ENCODE measurements at regions not wholly inside any gene's neighbourhood (a gene's known extent, or its start where the extent isn't known, plus 50 kb on each side); places are given as distances from the start of the nearest gene placed in this dataset.

- no peak for ATAC-seq
- Histone ChIP-seq H3K27ac (no peak overlapping the region), H3K27me3 (no peaks in the 10 kb centered on the region), H3K36me3 (no peaks in the 10 kb centered on the region), H3K4me1 (no peaks in the 10 kb centered on the region), H3K9me3 (no peaks in the 10 kb centered on the region), H3K4me3 (no peak overlapping the region)
- no peak for DNase-seq
- TF ChIP-seq, protein P1, sequence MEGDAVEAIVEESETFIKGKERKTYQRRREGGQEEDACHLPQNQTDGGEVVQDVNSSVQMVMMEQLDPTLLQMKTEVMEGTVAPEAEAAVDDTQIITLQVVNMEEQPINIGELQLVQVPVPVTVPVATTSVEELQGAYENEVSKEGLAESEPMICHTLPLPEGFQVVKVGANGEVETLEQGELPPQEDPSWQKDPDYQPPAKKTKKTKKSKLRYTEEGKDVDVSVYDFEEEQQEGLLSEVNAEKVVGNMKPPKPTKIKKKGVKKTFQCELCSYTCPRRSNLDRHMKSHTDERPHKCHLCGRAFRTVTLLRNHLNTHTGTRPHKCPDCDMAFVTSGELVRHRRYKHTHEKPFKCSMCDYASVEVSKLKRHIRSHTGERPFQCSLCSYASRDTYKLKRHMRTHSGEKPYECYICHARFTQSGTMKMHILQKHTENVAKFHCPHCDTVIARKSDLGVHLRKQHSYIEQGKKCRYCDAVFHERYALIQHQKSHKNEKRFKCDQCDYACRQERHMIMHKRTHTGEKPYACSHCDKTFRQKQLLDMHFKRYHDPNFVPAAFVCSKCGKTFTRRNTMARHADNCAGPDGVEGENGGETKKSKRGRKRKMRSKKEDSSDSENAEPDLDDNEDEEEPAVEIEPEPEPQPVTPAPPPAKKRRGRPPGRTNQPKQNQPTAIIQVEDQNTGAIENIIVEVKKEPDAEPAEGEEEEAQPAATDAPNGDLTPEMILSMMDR (IDR thresholded peaks at IDR 0.05) = no peak
- intact Hi-C loops (cut with DNase I) = no loop called here
Observed at GRCh38 chr10:111373696-111374095, 296.9 kb downstream of the ADRA2A start.

GRCh38 chr10:111379534-111380187 is 302.8 kb downstream of the ADRA2A start:
- intact Hi-C loops (cut with DNase I) = no loop called here
- Histone ChIP-seq H3K4me1 (no peaks in the 10 kb centered on the region), H3K9me3 (no peaks in the 10 kb centered on the region), H3K4me3 (no peak overlapping the region), H3K27ac (no peak overlapping the region), H3K36me3 (no peaks in the 10 kb centered on the region), H3K27me3 (no peaks in the 10 kb centered on the region)
- TF ChIP-seq, protein P1 (IDR thresholded peaks at IDR 0.05) = no peak
- ATAC-seq (no peak), DNase-seq (no peak)

DNA sequence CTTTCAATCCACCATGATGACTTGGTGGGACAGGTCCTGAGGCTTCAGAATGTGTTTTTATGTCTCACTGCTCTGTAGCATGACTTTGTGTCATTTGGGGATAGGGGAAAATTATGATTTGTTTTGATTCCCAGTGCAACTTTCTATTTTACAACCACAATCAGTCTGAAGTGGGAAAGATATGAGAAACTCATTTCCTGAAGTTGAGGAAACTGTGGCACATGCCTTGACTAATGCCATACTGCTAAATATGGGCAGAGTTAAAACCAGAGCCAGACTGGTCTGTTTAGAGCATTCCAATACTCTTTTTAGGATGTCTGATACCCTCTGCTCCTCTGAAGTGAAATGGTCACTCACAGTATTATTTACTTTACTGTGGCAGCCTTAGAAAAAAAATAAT is 307.7 kb downstream of the ADRA2A start:
- DNase-seq (no peak), ATAC-seq (no peak)
- Histone ChIP-seq H3K27me3 (no peaks in the 10 kb centered on the region), H3K27ac (no peak overlapping the region), H3K4me3 (no peak overlapping the region), H3K9me3 (no peaks in the 10 kb centered on the region), H3K4me1 (no peaks in the 10 kb centered on the region), H3K36me3 (no peaks in the 10 kb centered on the region)
- TF ChIP-seq, protein P1 (IDR thresholded peaks at IDR 0.05) = no peak
- intact Hi-C loops (cut with DNase I) = no loop called here

GRCh38 chr10:111390813-111391563 is 314.2 kb downstream of the ADRA2A start:
- intact Hi-C loops (cut with DNase I) = no loop called here
- H3K4me1 ChIP-seq = no peaks in the 10 kb centered on the region
- ATAC-seq = no peak
- TF ChIP-seq, protein P1 (IDR thresholded peaks at IDR 0.05) = no peak
- no peak overlapping the region for H3K4me3 ChIP-seq
- DNase-seq = no peak
- H3K36me3 ChIP-seq = no peaks in the 10 kb centered on the region
- no peaks in the 10 kb centered on the region for H3K9me3 ChIP-seq
- H3K27ac ChIP-seq = no peak overlapping the region
- H3K27me3 ChIP-seq = no peaks in the 10 kb centered on the region

GRCh38 chr10:111392159-111392558 is 315.3 kb downstream of the ADRA2A start:
- intact Hi-C loops (cut with DNase I) = no loop called here
- ATAC-seq = no peak
- no peak for DNase-seq
- no peak overlapping the region for H3K4me3 ChIP-seq
- H3K27me3 ChIP-seq = no peaks in the 10 kb centered on the region
- H3K36me3 ChIP-seq = no peaks in the 10 kb centered on the region
- no peaks in the 10 kb centered on the region for H3K4me1 ChIP-seq
- no peaks in the 10 kb centered on the region for H3K9me3 ChIP-seq
- H3K27ac ChIP-seq = no peak overlapping the region
- TF ChIP-seq, protein P1 (IDR thresholded peaks at IDR 0.05) = no peak
